GM18508 (cell line): ENCODE measurements at regions not wholly inside any gene's neighbourhood (a gene's known extent, or its start where the extent isn't known, plus 50 kb on each side); places are given as distances from the start of the nearest gene placed in this dataset.
"Not testable (repeated sequence)": the region's sequence is repeated elsewhere in the genome, so short reads cannot be mapped to it uniquely, and the experiment has no call there.

Experiments
- ATAC-seq: cut with Tn5 transposase; IDR thresholded peaks from one replicate; pipeline ENCODE4 v1.9.1; 2021; ENCODE audit warnings: moderate number of reproducible peaks; ENCODE audit not compliant: insufficient read depth, unreplicated experiment

DNA sequence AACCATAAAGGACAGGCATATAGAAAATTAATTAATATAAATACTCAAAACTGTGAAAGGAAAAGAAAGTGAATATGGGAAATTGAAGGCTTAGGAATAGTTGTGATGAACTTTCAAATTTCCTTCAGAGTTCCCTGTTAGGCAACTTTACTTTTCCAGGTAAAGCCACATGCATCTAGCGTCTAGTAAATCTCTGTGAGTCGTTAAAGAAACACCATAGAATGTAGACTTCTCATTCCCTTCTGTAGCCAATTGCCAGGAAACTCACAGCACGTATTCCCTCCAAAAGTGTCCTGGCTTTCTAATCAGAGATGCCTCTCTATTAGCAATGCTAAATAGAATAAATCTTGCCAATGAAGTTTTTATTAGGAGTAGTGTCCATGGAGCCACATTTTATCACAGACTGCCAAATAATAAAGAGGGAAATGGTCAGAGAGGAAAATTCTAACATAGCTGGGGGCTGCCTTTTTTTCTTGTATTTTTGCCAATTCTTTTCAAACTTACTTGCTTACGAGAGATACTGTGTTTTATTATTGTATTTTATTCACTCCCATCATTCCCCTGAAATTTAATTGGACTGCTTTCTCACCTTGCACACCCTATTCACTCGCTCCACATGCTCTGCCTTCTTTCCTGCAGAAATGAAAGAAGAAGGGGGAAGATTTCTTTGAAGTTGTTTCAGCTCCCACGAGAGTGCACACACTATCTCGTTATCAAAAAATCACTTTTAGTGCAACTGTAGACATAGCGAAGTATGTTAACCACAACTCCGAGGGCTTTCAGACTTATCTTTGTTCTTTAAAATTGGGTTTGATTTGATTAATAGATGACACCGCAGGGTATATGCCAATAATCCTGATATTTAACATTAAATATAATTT, 439.0 kb downstream of the CSNK1G3 start:
- no peak for ATAC-seq

- ATAC-seq = no peak
These were observed 437.9 kb downstream of the CSNK1G3 start for GRCh38 chr5:123949807-123950340.

DNA sequence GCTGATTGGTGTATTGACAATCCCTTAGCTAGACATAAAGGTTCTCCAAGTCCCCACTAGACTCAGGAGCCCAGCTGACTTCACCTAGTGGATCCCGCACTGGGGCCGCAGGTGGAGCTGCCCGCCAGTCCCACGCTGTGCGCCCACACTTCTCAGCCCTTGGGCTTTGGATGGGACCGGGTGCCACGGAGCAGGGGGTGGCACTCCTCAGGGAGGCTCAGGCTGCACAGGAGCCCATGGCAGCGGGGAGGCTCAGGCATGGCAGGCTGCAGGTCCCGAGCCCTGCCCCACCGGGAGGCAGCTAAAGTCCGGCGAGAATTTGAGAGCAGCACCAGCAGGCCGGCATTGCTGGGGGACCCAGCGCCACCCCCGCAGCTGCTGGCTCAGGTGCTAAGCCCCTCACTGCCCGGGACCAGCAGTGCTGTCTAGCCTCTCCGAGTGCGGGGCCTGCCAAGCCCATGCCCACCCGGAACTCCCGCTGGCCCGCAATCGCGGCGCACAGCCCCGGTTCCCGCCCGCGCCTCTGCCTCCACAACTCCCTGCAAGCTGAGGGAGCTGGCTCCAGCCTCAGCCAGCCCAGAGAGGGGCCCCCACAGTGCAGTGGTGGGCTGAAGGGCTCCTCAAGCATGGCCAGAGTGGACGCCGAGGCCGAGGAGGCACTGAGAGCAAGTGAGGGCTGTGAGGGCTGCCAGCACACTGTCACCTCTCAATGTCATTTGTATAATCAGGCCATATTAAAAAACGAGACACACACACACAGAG, 437.2 kb downstream of the CSNK1G3 start:
- no peak for ATAC-seq

DNA sequence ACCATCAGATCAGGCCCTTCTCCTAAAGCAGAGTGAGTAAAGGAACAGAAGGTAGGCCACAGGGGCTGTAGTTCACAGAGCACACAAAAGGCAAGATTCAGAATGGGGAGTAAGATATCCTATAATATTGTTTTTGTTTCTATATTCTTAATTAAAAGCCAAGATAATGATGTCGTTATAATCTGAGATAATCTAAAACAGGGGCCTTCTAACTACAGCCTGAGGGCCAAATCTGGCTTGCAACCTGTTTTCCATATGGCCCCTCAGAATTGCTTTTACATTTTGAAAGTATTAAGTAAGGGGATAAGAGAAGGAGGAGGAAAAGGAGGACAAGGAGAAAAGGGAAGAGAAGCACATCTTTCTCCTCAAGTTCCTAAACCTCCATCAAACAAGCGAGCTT, 435.8 kb downstream of the CSNK1G3 start:
- ATAC-seq = no peak

DNA sequence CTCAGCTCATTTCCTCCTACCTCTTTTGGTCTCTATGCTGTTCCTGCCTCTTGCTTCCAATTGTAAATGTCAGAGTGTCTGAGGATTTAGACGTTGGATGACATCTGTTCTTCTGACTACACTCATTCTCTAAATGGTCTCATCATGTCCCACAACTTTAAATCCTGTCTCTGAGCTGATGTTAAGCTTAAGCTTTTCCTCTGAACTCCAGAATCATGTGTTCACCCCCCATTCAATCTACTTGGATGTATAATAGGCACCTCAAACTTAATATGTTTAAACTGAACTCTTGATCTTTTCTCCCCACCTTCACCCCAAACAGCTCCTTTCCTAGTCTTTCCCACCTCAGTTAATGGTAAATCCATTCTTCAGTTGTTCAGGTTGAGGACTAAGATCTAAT, 433.6 kb downstream of the CSNK1G3 start:
- no peak for ATAC-seq

- ATAC-seq = no peak
These were observed 431.2 kb downstream of the CSNK1G3 start for GRCh38 chr5:123943151-123943550.

DNA sequence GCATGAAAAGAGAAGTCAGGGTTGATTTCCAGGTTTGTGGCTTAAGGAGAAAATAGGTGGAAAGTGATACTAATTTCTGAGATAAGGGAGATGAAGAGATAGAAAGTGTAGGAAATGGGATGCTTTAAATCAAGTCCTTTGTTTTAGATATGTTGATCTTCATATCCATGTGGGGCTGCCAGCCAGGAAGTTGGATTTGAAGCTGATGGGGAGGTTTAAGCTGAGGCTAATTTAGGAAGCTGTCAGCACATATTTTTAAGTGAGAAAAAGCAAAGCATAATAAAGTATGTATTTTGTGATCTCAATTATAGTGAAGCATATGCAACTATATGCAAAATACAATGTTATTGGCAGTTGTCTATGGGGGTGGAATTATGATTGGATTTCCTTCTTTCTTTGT, 428.4 kb downstream of the CSNK1G3 start:
- no peak for ATAC-seq

DNA sequence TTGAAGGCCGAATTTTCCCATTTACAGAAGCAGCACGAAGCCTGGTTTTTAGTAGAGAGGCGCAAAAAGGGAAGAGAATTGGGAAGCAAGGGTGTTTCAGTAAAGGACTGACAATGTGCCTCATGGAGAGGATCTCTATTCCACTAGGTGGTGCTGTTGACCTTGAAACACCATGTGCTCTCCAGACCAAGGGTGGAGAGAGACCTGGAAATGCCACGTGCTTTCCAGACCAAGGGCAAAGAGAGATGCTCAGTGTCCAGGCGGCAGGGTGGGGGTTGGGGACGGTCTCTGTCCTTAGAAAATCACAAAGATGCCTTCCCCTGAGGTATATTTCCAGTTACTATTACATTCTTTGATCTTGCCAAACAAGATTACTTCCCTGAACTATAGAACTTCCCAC, 425.3 kb downstream of the CSNK1G3 start:
- no peak for ATAC-seq

DNA sequence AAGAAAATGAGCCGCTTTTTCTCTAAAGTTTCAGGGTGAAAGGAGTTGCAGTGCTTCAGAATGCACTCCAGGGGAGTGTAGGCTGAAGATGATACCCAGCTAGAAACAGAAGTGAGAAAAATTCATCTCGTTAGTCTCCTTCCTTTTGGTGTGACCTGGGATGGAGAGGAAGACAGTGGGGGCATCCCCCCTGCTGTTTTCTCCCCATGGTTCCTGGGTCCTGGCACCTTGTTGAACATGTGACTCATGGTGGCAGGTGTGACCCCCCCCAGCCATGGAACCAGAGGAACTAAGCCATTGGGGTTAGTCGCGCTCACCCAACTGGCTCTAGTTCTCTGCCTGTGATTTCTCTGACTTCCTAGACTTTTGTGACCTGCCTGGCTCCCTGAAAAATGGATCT, 424.6 kb downstream of the CSNK1G3 start:
- ATAC-seq = no peak

DNA sequence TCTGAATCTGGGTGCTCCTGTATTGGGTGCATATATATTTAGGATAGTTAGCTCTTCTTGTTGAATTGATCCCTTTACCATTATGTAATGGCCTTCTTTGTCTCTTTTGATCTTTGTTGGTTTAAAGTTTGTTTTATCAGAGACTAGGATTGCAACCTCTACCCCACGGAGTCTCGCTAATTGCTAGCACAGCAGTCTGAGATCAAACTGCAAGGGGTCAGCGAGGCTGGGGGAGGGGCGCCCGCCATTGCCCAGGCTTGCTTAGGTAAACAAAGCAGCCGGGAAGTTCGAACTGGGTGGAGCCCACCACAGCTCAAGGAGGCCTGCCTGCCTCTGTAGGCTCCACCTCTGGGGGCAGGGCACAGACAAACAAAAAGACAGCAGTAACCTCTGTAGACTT, 421.8 kb downstream of the CSNK1G3 start:
- not testable (repeated sequence) for ATAC-seq

DNA sequence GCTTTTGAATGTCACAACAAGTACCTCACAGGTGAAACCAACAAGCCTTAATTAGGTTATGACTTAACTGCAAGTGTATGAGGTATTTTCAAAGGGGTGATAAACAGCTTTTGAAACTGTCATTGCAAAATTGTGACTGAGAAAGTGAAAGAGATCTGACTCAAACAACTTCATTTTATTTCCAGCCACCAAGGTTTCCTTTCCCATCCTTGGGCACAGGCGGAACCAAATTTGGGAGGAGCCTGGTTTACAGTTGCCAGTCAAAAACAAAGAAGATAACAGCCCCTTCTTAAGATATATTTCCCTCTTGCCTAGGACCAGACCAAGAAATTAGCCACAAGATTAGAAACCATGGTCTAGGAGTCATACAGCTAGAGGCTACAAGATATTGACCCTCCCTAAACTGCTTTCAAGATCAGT, 417.1 kb downstream of the CSNK1G3 start:
- ATAC-seq = no peak

DNA sequence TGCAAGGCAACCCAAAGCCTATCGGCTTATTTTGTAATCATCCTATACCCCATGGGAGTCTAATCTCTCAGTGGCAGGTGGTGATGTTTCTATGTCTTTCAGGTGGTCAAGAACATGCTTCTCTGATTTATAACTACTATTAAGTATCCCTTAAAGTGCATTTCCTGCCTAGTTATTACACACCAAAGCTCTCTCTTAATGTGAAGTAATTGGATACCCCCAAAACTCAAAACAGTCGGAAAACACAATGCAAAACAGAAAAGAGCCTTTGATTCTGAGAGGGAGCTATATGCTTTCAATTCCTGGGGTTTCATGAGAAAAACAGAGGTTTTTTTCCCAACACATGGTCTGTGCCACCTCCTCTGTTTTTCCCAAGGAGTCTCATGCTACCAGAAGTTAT, 416.4 kb downstream of the CSNK1G3 start:
- ATAC-seq = no peak

DNA sequence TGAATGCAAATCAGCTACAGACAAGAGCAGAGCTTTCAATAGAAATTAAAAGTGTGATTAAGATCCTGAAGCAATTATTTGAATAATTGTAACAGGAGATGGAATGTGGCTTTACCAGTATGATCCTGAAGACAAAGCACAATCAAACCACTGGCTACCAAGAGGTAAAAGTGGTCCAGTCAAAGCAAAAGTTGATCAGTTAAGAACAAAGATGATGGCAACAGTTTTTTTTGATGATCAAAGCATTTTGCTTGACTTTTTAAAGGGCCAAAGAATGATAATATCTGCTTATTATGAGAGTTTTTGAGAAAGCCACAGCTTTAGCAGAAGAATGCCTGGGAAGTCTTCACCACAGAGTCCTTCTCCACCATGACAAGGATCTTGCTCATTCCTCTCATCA, 409.2 kb downstream of the CSNK1G3 start:
- no peak for ATAC-seq

- no peak for ATAC-seq
These were observed 404.6 kb downstream of the CSNK1G3 start for GRCh38 chr5:123916345-123917121.

GRCh38 chr5:123914333-123914732, 402.4 kb downstream of the CSNK1G3 start:
- no peak for ATAC-seq

GRCh38 chr5:123907349-123907748, 395.4 kb downstream of the CSNK1G3 start:
- ATAC-seq = no peak

DNA sequence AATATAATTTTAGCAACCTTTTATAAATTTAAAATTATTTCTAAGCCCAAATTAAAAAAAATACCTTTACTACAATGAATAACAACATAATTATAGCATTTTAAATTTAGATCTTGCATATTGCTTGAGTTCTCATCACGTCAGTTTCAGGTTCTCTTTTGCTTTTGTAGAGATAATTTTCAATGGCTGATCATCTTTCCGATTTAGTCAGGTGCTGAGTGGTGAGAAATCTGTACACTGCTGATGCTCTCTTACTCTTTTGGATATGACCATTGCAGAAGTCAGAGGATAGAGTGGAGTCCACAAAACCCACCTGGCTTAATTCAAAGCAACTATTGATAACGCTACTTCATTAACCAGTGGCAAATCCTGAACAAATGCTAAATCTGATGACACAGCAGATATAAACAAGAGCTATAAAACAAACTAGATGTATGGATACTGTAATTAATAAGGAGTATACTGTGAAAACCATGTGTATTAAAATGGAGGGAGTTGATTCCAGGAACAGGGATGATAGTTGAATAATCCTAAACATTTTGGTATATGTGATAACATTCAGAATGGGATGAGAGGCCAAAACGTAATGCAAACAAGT, 394.8 kb downstream of the CSNK1G3 start:
- no peak for ATAC-seq

- ATAC-seq = no peak
These were observed 373.1 kb downstream of the CSNK1G3 start for GRCh38 chr5:123885081-123885480.

DNA sequence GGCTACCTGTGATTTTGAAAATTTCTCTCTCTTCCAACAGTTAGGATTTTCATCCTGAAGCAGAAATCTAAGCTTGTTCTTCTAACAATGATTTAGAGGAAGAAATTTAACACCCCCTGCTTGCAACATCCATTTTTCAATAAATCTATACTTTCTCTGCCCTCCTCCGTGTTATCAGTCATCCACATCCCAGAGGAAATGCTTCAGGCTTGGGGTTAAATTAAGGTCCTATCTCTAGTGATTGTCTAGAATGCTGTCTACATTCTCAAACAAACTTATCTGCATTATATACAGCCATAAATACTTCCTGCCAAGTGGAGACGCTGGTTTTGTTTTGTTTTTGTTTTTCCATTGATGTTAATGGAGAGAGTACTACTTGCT, 371.0 kb downstream of the CSNK1G3 start:
- no peak for ATAC-seq

DNA sequence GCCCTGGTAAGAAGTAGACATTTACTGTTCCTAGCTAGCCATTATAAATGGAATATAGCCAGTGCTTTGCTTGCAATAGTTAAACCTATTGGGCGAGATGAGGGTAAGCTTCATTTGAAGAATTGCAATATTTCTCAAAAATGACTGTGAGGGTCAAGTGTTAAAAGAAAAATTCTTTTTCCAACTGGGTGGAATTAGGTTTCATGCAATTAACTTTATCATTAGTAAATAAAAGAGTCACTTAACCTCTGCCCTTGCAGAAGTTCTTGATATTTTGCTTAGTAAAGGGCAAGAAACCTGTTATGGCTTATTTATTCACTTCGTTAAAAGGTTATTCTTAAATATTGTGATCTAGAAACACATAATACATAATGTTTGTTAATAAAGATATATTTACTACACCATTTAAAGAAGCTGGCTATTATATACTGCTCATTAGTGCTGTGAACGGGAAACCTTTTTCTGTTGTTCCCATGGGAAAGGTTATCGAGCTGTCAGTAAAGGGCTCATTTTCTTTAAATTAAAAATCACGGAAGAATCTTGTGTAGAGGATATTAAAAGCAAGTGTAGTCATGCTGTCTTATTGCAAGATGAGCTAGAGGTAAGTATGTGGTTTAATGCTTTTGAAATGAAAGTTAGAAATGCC, 370.5 kb downstream of the CSNK1G3 start:
- no peak for ATAC-seq
